ENCODE measurements at regions not wholly inside any gene's neighbourhood (a gene's known extent, or its start where the extent isn't known, plus 50 kb on each side); places are given as distances from the start of the nearest gene placed in this dataset.

DNA sequence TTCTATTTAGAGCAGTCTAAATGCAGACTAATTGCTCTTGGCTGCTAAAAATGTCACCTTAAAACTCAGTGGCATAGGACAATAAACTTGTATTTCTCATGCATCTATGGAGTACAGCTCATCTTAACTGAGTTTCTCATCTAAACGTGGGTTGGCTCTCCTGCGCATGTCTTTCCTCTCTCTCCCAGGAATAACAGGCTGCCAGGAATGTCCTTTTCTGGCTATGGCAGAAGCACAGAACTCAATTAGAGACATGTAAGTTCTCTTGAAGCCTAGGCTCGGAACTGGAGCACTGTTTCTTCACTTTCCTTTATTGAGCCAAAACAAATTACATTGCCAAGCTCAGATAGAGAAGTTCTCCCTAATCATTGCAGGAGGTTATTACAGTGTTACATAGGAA lies 722.3 kb upstream of the FLRT2 start:
- H3K4me3 ChIP-seq (ENCODE audit: low read length), result no peak overlapping the region
- TF ChIP-seq, protein P1, sequence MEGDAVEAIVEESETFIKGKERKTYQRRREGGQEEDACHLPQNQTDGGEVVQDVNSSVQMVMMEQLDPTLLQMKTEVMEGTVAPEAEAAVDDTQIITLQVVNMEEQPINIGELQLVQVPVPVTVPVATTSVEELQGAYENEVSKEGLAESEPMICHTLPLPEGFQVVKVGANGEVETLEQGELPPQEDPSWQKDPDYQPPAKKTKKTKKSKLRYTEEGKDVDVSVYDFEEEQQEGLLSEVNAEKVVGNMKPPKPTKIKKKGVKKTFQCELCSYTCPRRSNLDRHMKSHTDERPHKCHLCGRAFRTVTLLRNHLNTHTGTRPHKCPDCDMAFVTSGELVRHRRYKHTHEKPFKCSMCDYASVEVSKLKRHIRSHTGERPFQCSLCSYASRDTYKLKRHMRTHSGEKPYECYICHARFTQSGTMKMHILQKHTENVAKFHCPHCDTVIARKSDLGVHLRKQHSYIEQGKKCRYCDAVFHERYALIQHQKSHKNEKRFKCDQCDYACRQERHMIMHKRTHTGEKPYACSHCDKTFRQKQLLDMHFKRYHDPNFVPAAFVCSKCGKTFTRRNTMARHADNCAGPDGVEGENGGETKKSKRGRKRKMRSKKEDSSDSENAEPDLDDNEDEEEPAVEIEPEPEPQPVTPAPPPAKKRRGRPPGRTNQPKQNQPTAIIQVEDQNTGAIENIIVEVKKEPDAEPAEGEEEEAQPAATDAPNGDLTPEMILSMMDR (IDR thresholded peaks at IDR 0.05; ENCODE audit: insufficient read depth, low read depth, low read length, missing control alignments), result no peak

DNA sequence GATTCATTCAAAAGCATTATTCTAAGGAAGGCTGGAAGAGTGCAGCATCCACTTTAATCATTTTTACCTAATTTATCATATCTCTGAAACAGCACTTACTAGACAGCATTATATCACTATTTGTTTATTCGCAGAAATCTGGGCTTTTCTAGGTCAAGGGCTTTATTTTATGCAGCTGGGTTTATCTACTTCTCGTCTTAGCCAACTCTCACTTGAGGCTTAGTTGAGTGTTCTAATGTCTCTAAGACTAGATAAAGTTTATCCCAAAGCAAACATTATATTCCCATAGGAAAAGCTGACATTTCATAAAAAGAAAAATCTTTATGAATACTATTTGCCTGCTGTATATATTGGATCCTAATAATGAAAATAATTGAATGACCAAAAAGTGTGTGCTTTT lies 720.8 kb upstream of the FLRT2 start:
- TF ChIP-seq, protein P1 (IDR thresholded peaks at IDR 0.05; ENCODE audit: insufficient read depth, low read depth, low read length, missing control alignments), result no peak
- H3K4me3 ChIP-seq (ENCODE audit: low read length), result no peak overlapping the region
- DNase-seq (ENCODE audit: low read depth), result no peak

More for the DNA sequence above, 722.3 kb upstream of the FLRT2 start:
- DNase-seq (ENCODE audit: low read depth), result no peak

DNA sequence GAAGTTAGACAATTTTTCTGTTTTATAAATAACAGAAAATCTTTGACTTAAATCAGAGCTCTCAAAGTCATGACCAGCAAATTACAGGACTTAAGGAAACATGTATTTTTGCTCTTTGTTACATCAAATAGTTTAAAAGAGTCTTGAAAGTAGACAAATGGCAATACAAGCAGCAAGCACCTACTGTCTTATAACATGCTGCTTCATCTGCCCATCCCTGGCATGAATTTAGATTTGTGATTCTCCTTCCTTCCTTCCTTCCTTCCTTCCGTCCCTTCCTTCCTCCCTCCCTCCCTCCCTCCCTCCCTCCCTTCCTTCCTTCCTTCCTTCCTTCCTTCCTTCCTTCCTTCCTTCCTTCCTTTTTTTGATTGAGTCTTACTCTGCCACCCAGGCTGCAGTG lies 715.6 kb upstream of the FLRT2 start:
- no peak for DNase-seq (ENCODE audit: low read depth)
- TF ChIP-seq, protein P1 (IDR thresholded peaks at IDR 0.05; ENCODE audit: insufficient read depth, low read depth, low read length, missing control alignments), result no peak
- H3K4me3 ChIP-seq (ENCODE audit: low read length), result no peak overlapping the region

DNA sequence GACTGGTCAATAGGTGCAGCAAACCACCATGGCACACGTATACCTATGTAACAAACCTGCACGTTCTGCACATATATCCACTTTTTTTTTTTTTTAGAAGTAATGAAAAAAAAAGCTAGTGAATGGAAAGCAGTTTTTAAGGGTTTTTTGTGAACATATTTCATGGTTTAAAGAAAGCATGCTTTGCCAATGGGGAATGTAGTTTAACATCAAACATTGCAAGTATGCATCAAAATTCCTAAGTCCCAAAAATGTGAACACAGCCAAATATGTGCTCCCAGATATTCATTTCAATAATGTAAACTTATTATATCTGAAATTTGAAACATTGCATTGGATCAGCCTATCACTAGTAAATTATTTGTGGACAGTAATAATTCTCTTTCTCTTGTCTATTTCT lies 710.4 kb upstream of the FLRT2 start:
- no peak overlapping the region for H3K4me3 ChIP-seq (ENCODE audit: low read length)
- TF ChIP-seq, protein P1 (IDR thresholded peaks at IDR 0.05; ENCODE audit: insufficient read depth, low read depth, low read length, missing control alignments), result no peak
- DNase-seq (ENCODE audit: low read depth), result no peak

DNA sequence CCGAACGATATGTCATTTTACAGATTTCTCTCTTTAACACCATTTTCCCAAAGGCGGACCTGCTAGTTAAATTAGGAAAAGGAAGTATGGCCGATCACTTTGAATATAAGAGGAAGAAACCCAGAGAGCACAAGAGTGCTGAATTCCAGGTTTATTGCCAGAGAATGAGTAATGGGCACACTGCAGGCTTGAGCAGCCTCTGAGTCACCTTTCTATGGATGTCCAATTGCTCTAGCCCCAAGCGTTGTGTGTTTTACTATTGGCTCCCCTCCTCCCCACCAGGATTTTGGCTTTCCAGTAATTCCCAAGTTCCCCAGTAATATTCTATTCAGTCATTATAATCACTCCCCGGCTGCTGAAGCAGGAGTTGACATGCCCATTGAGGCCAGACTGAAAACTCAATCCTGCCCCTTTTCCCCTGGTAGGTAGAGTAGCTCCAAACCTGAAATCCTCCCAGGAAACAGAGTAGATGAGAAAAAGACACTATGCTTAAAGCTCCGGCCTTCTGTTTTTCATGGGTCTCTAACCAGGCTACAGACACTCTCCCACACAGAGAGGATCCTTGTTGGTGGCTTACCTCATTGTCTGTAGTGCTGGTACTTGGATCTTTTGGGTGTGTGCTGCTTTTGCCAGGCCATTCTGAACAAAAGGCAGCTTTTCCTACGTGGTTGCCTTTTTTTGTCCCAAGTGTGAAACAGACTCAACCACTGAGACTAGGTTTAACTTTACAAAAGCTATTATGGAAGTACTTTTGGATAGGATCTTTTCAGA lies 704.3 kb upstream of the FLRT2 start:
- TF ChIP-seq, protein P1 (IDR thresholded peaks at IDR 0.05; ENCODE audit: insufficient read depth, low read depth, low read length, missing control alignments), result no peak
- H3K4me3 ChIP-seq (ENCODE audit: low read length), result no peak overlapping the region
- peak; percentile 87 for DNase-seq (ENCODE audit: low read depth)

DNA sequence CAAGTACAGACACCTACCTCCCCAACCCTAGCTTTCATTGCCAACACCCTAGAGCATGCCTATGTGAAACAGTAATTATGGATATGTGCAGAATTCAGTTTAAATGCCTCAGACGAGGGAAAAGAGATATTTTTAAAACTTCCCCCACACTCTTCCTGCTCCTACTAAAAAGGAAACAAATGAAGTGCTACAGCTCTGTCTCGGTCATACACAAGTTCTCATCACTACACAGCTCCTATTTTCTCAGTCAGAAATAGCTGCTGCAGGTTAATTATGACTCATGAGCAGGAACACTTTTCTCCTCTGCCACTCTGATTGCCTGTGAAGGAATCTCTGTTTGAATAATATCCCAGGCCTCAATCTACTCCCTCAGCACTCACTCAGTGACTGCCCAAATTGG lies 703.6 kb upstream of the FLRT2 start:
- TF ChIP-seq, protein P1 (IDR thresholded peaks at IDR 0.05; ENCODE audit: insufficient read depth, low read depth, low read length, missing control alignments), result no peak
- H3K4me3 ChIP-seq (ENCODE audit: low read length), result no peak overlapping the region
- DNase-seq (ENCODE audit: low read depth), result peak; percentile 71

DNA sequence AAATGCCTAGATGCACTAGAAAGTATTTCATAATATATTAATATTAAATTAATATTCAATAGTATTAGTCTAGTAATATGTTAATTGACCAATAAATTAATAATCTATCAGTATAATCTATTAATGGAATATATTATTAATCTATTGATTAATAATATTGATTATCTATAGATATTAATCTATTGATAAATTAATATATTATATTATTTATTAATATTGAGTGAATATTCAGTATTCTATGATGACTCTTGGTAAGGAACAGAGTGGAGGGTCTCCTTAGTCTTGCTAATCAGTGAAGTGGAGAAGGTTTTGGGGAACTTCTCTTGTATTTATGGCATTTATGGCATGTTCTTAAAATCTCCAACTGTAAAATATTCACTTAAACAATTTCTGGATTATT lies 679.3 kb upstream of the FLRT2 start:
- no peak for DNase-seq (ENCODE audit: low read depth)
- TF ChIP-seq, protein P1 (IDR thresholded peaks at IDR 0.05; ENCODE audit: insufficient read depth, low read depth, low read length, missing control alignments), result no peak
- no peak overlapping the region for H3K4me3 ChIP-seq (ENCODE audit: low read length)
